HepG2 (cell line): ENCODE measurements at regions not wholly inside any gene's neighbourhood (a gene's known extent, or its start where the extent isn't known, plus 50 kb on each side); places are given as distances from the start of the nearest gene placed in this dataset.

Experiments used
- ATAC-seq: fragments of 200-7000 bp; cut with Tn5 transposase; 3 replicates; pipeline ENCODE4 v1.9.1; 2020; ENCODE audit warnings: mild to moderate bottlenecking, moderate library complexity
- BruUV-seq: library from RNA; stranded (reverse); fragments of 400-500 nt; replicated peaks from 2 replicates; lab custom pipeline; 2021; lab: Mats Ljungman, UMichigan
- CTCF ChIA-PET: fragments of 300-600 bp; formaldehyde crosslinking; extraction: SDS; loops from one replicate; lab custom pipeline; 2021; ENCODE audit warnings: low total read pairs, inconsistent platforms, low intra/inter-chr PET ratio; lab: Yijun Ruan, JAX
- POLR2A ChIA-PET: fragments of 350-600 bp; sonication (Branson Sonifier 250); formaldehyde crosslinking; loops from one replicate; lab custom pipeline; 2020; ENCODE audit warnings: antibody characterized with exemption, inconsistent platforms; lab: Yijun Ruan, JAX
- DNase-seq: peaks from one replicate; pipeline ENCODE4 v3.0.0-alpha.2; 2015; ENCODE audit warnings: low spot score
- FAIRE-seq: peaks from 3 replicates; lab custom pipeline; 2011; peaks lifted over from hg19 to GRCh38; lab: Jason Lieb, UNC
- H2AFZ ChIP-seq: one replicate; pipeline ENCODE4 v1.6.1; 2011; ENCODE audit warnings: low read length, inconsistent platforms
- H3K27ac ChIP-seq: fragments of 300-600 bp; 3 replicates; pipeline ENCODE4 v1.8.0; 2011; ENCODE audit warnings: mixed run types, mild to moderate bottlenecking, mixed read lengths, low read length, inconsistent platforms; ENCODE audit not compliant: insufficient read depth; ENCODE audit errors: extremely low read length
- H3K27me3 ChIP-seq, 2 experiments: fragments of 200-600 bp in 1 of 2; 2 replicates in 1 of 2; 3 replicates in 1 of 2; pipeline versions ENCODE4 v1.6.0 to v1.8.0; 2011; ENCODE audit warnings: low read length in 2 of 2, mild to moderate bottlenecking in 2 of 2, moderate library complexity in 2 of 2, inconsistent platforms in 1 of 2; ENCODE audit not compliant: insufficient read depth in 2 of 2, control insufficient read depth in 1 of 2
- H3K36me3 ChIP-seq, 2 experiments: fragments of 200-600 bp in 1 of 2; replicated peaks in 1 of 2; 2 replicates in 1 of 2; 3 replicates in 1 of 2; pipeline versions ENCODE4 v1.5.1 to v1.8.0; 2011; ENCODE audit warnings: low read length in 2 of 2, inconsistent platforms in 1 of 2; ENCODE audit not compliant: insufficient read depth in 2 of 2, control insufficient read depth in 1 of 2
- H3K4me1 ChIP-seq: 2 replicates; pipeline ENCODE4 v1.5.1; 2012; ENCODE audit warnings: low read length, inconsistent platforms; ENCODE audit not compliant: insufficient read depth
- H3K4me2 ChIP-seq: 2 replicates; pipeline ENCODE4 v1.6.0; 2011; ENCODE audit warnings: low read depth, low read length, inconsistent platforms
- H3K4me3 ChIP-seq, 3 experiments: fragments of 200-600 bp in 1 of 3; sonication (generic), shearing (Covaris generic) in 1 of 3; replicated peaks in 1 of 3; 2 replicates each; pipeline ENCODE4 v1.5.1; 2011 to 2016; ENCODE audit warnings: low read length in 3 of 3, inconsistent platforms in 2 of 3, low read depth in 2 of 3, mild to moderate bottlenecking in 2 of 3, control low read depth in 1 of 3, mixed read lengths in 1 of 3; ENCODE audit not compliant: insufficient read depth in 1 of 3
- H3K79me2 ChIP-seq: one replicate; pipeline ENCODE4 v1.6.1; 2011; ENCODE audit warnings: low read length, inconsistent platforms; ENCODE audit not compliant: insufficient read depth
- H3K9ac ChIP-seq: 2 replicates; pipeline ENCODE4 v1.6.0; 2011; ENCODE audit warnings: mild to moderate bottlenecking, low read depth, low read length, inconsistent platforms; ENCODE audit not compliant: insufficient read depth
- H3K9me3 ChIP-seq: 2 replicates; pipeline ENCODE4 v1.5.1; 2012; ENCODE audit warnings: mild to moderate bottlenecking, low read length
- H4K20me1 ChIP-seq: 2 replicates; pipeline ENCODE4 v1.6.0; 2011; ENCODE audit warnings: inconsistent platforms, mild to moderate bottlenecking, low read length, moderate library complexity; ENCODE audit not compliant: insufficient read depth
- ATF7 ChIP-seq, 2 experiments: fragments of 450-650 bp in 1 of 2; sonication (generic) in 1 of 2; formaldehyde crosslinking in 1 of 2; IDR thresholded peaks; 2 replicates each; pipeline versions ENCODE4 v1.4.0 to v1.6.1; 2016 to 2020; ENCODE audit warnings: antibody characterized with exemption in 1 of 2, mild to moderate bottlenecking in 1 of 2, missing genetic modification reagents in 1 of 2
- CREB1 ChIP-seq, 2 experiments: fragments of 450-650 bp in 1 of 2; IDR thresholded peaks; 2 replicates each; pipeline ENCODE4 v1.6.1; 2016 to 2017; ENCODE audit warnings: control low read depth in 1 of 2, mild to moderate bottlenecking in 1 of 2, missing compliant biosample characterization in 1 of 2, missing genetic modification characterization in 1 of 2
- HES4 ChIP-seq: sonication (generic); formaldehyde crosslinking; IDR thresholded peaks from 2 replicates; pipeline ENCODE4 v1.9.0; 2021; ENCODE audit warnings: mild to moderate bottlenecking, missing genetic modification reagents, borderline replicate concordance
- JUND ChIP-seq: sonication (generic); formaldehyde crosslinking; IDR thresholded peaks from 2 replicates; pipeline ENCODE4 v1.8.0; 2022; ENCODE audit warnings: mild to moderate bottlenecking, missing genetic modification reagents
- MAZ ChIP-seq, 2 experiments: sonication (generic) in 1 of 2; formaldehyde crosslinking in 1 of 2; IDR thresholded peaks; 2 replicates each; pipeline versions ENCODE4 v1.5.0 to v1.6.1; 2012 to 2020; ENCODE audit warnings: low read depth in 2 of 2, mild to moderate bottlenecking in 2 of 2, borderline replicate concordance in 1 of 2, improper control_type of control experiment in 1 of 2, low read length in 1 of 2, missing genetic modification reagents in 1 of 2, moderate library complexity in 1 of 2
- PATZ1 ChIP-seq: sonication (generic); formaldehyde crosslinking; IDR thresholded peaks from 2 replicates; pipeline ENCODE4 v1.4.0; 2020; ENCODE audit warnings: missing genetic modification reagents
- PAWR ChIP-seq: sonication (generic); formaldehyde crosslinking; IDR thresholded peaks from 2 replicates; pipeline ENCODE4 v1.4.0; 2020; ENCODE audit warnings: missing genetic modification reagents, mild to moderate bottlenecking, borderline replicate concordance
- POGZ ChIP-seq: sonication (generic); formaldehyde crosslinking; IDR thresholded peaks from 2 replicates; pipeline ENCODE4 v1.4.0; 2020; ENCODE audit warnings: mild to moderate bottlenecking, missing genetic modification reagents
- ZBTB8A ChIP-seq: sonication (generic); formaldehyde crosslinking; IDR thresholded peaks from 2 replicates; pipeline ENCODE4 v1.4.0; 2020; ENCODE audit warnings: mild to moderate bottlenecking, low read depth, missing genetic modification reagents, borderline replicate concordance
- ZNF282 ChIP-seq: fragments of 450-650 bp; IDR thresholded peaks from 2 replicates; pipeline ENCODE4 v1.6.1; 2018; ENCODE audit not compliant: partially characterized antibody
- ZNF766 ChIP-seq: sonication (generic); formaldehyde crosslinking; IDR thresholded peaks from 2 replicates; pipeline ENCODE4 v1.5.0; 2020; ENCODE audit warnings: missing genetic modification reagents, borderline replicate concordance
- ZNF782 ChIP-seq: sonication (generic); formaldehyde crosslinking; IDR thresholded peaks from 2 replicates; pipeline ENCODE4 v1.4.0; 2020; ENCODE audit warnings: missing genetic modification reagents, mild to moderate bottlenecking, borderline replicate concordance
- WGBS: methylation state at CpG from one replicate; pipeline ENCODE4 v1.1.6; 2017; ENCODE audit warnings: low lambda C conversion rate; 5-methylcytosine and 5-hydroxymethylcytosine counted together
- in situ Hi-C: cut with HindIII; loops from 2 replicates; pipeline ENCODE4 v1.10.0; 2017; ENCODE audit warnings: low pct_unique_long_range_greater_than_20kb; ENCODE audit not compliant: extremely low pct_ligation_motif_present
- intact Hi-C: fragments of 100-400 bp; cut with micrococcal nuclease; formaldehyde crosslinking; loops from one replicate; pipeline ENCODE4 v1.10.0; 2022; ENCODE audit not compliant: unreplicated experiment

- TF ChIP-seq POGZ (CRISPR knock-in tag) (no peak), ZBTB8A (CRISPR knock-in tag) (no peak), PAWR (no peak), ZNF766 (CRISPR knock-in tag) (no peak), PATZ1 (CRISPR knock-in tag) (no peak)
Measured at GRCh38 chr16:35239561-35239960, 1780.1 kb downstream of the TP53TG3F start (continued).

GRCh38 chr16:35249051-35249450 is 1789.6 kb downstream of the TP53TG3F start:
- in situ Hi-C loops (no loop called here), intact Hi-C loops (no loop called here)
- DNase-seq, result no peak
- ChIA-PET CTCF (no interaction called here), POLR2A (no interaction called here)
- FAIRE-seq, result no peak
- H4K20me1 ChIP-seq, result no peaks in the 10 kb centered on the region
- peaks cover 80% of the 10 kb centered on the region for H3K9me3 ChIP-seq
- H3K9ac ChIP-seq, result no peak overlapping the region
- H3K27me3 ChIP-seq, result no peaks in the 10 kb centered on the region
- no peak overlapping the region for H3K4me3 ChIP-seq
- H3K79me2 ChIP-seq, result no peaks in the 10 kb centered on the region
- peak; percentile 39; the same call in 1 of the 2 replicates for TF ChIP-seq CREB1 (IDR thresholded peaks at IDR 0.05)
- TF ChIP-seq CREB1 (CRISPR knock-in tag; IDR thresholded peaks at IDR 0.05), result no peak
- TF ChIP-seq HES4 (CRISPR knock-in tag), result no peak
- TF ChIP-seq MAZ (IDR thresholded peaks at IDR 0.05; ENCODE audit: borderline replicate concordance, low read depth, low read length), result no peak
- no peak for TF ChIP-seq MAZ (CRISPR knock-in tag; IDR thresholded peaks at IDR 0.05; ENCODE audit: low read depth)
- no peak for TF ChIP-seq ZNF782 (CRISPR knock-in tag)
- no peak for TF ChIP-seq JUND (CRISPR knock-in tag)
- peak; percentile 78 for TF ChIP-seq ATF7 (IDR thresholded peaks at IDR 0.05)
- no peak for TF ChIP-seq ATF7 (CRISPR knock-in tag; IDR thresholded peaks at IDR 0.05)
- TF ChIP-seq ZNF282, result no peak
- no peaks in the 10 kb centered on the region for H3K4me1 ChIP-seq
- no peak for ATAC-seq
- H3K27ac ChIP-seq, result no peak overlapping the region
- 0% methylated on average over 1 of the region's 1 CpG for WGBS
- H2AFZ ChIP-seq, result no peak overlapping the region
- no peaks in the 10 kb centered on the region for H3K36me3 ChIP-seq
- H3K4me2 ChIP-seq, result no peak overlapping the region
- no TSS peak for BruUV-seq
